ENCODE measurements at regions not wholly inside any gene's neighbourhood (a gene's known extent, or its start where the extent isn't known, plus 50 kb on each side); places are given as distances from the start of the nearest gene placed in this dataset.
"Not testable (repeated sequence)": the region's sequence is repeated elsewhere in the genome, so short reads cannot be mapped to it uniquely, and the experiment has no call there.

DNA sequence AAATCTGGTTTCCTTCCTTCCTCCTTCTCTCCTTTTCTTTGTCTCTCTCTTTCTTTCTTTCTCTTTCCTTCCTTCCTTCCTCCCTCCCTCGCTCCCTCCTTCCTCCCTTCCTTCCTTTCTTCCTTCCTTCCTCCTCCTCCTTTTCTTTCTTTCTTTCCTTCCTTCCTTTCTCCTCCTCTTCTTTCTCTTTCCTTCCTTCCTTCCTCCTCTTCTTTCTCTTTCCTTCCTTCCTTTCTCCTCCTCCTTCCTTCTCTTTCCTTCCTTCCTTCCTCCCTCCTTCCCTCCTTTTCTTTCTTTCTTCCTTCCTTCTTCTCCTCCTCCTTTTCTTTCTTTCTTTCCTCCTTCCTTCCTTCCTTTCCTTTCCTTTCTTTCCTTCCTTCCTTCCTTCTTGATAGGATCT lies 61.2 kb downstream of the VIP start:
- no peak for DNase-seq
- Mint-ChIP-seq H3K4me1 (no peaks in the 10 kb centered on the region), H3K27me3 (no peaks in the 10 kb centered on the region), H3K27ac (no peak overlapping the region), H3K36me3 (ENCODE audit: low read depth) (no peaks in the 10 kb centered on the region), H3K4me3 (no peak overlapping the region), H3K9me3 (no peaks in the 10 kb centered on the region)
- intact Hi-C loops (cut with micrococcal nuclease), result no loop called here

DNA sequence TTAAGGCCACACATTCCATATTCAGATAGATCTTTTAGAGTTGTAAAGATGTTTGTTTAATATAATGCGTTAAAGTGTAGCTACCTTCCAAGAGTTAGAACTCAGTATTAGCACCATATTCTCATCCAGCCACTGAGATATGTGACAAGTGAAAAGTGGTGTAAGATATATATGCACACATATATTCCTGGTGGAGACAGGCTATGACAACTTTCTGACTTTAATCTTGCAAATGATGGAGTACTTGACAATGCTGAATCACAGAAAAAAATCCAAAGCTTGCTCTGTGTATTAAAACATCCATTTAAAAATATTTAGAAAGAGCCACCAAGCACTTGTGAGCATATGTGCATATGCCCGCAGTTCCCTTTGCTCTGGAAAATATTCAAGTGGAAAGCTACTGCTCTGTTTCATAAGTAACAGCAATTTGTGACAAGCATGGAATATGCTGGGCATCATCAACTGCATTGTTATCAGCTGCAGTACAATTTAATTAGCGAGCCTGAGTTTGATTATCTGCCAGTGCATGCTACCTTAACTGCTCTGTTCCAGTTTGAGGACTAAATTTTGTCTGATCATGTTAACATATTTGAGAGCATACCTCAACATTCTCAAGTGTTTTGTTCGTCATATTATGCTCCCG lies 64.8 kb downstream of the VIP start:
- no peaks in the 10 kb centered on the region for H3K9me3 Mint-ChIP-seq
- intact Hi-C loops (cut with micrococcal nuclease), result no loop called here
- H3K36me3 Mint-ChIP-seq (ENCODE audit: low read depth), result no peaks in the 10 kb centered on the region
- H3K27me3 Mint-ChIP-seq, result no peaks in the 10 kb centered on the region
- DNase-seq, result no peak
- H3K4me1 Mint-ChIP-seq, result no peaks in the 10 kb centered on the region
- H3K27ac Mint-ChIP-seq, result no peak overlapping the region
- no peak overlapping the region for H3K4me3 Mint-ChIP-seq

- no peaks in the 10 kb centered on the region for H3K36me3 Mint-ChIP-seq (ENCODE audit: low read depth)
- H3K27ac Mint-ChIP-seq, result no peak overlapping the region
- H3K9me3 Mint-ChIP-seq, result no peaks in the 10 kb centered on the region
- H3K4me3 Mint-ChIP-seq, result no peak overlapping the region
- no peak for DNase-seq
- H3K27me3 Mint-ChIP-seq, result no peaks in the 10 kb centered on the region
- no peaks in the 10 kb centered on the region for H3K4me1 Mint-ChIP-seq
- intact Hi-C loops (cut with micrococcal nuclease), result no loop called here
Measured at GRCh38 chr6:152816055-152816454, 65.5 kb downstream of the VIP start.

DNA sequence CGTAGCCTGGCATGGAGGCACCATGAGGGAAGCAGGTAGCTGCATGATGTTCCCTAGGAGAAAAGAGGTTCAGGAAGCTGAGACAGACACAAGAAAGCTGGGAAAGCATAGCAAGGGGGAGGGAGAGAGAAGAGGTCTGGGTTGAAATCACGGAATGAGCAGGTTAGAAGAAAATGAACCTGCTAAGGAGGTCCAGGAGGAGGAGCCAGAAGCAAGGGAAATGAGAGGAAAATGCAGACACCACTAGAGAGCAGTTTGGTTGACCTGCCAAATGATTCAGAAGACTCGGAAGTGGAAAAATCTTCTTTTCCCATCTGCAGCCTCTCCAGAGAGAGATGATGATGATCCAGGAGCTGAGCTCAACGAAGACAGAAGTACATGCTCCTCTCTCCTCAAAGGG lies 70.9 kb downstream of the VIP start:
- intact Hi-C loops (cut with micrococcal nuclease), result no loop called here
- H3K9me3 Mint-ChIP-seq, result no peaks in the 10 kb centered on the region
- H3K4me1 Mint-ChIP-seq, result no peaks in the 10 kb centered on the region
- H3K36me3 Mint-ChIP-seq (ENCODE audit: low read depth), result no peaks in the 10 kb centered on the region
- no peak for DNase-seq
- no peak overlapping the region for H3K4me3 Mint-ChIP-seq
- no peak overlapping the region for H3K27ac Mint-ChIP-seq
- H3K27me3 Mint-ChIP-seq, result no peaks in the 10 kb centered on the region

GRCh38 chr6:152824666-152825065 lies 74.1 kb downstream of the VIP start:
- Mint-ChIP-seq H3K4me1 (no peaks in the 10 kb centered on the region), H3K9me3 (no peaks in the 10 kb centered on the region), H3K27me3 (no peaks in the 10 kb centered on the region), H3K36me3 (ENCODE audit: low read depth) (no peaks in the 10 kb centered on the region), H3K27ac (no peak overlapping the region), H3K4me3 (no peak overlapping the region)
- no peak for DNase-seq
- intact Hi-C loops (cut with micrococcal nuclease), result no loop called here

DNA sequence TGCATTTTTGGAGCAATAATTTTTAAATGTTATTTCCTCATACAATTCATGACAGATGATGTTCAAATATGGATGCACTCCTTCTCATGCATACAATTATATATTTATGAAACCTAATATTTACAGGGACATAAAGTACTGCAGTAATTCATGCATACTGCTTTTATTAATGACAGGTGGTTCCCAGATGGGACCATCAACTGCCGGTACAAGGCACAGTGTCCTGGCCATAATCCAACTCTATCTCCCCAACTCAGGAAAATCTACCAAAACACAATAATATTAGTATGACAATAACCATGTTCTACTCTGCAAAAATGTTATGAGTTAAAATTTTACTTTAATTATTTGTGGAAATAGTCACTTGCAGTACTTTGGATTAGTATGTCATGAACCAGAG lies 77.8 kb downstream of the VIP start:
- Mint-ChIP-seq H3K9me3 (no peaks in the 10 kb centered on the region), H3K4me3 (no peak overlapping the region), H3K36me3 (ENCODE audit: low read depth) (no peaks in the 10 kb centered on the region), H3K27me3 (no peaks in the 10 kb centered on the region), H3K27ac (no peak overlapping the region), H3K4me1 (no peaks in the 10 kb centered on the region)
- intact Hi-C loops (cut with micrococcal nuclease), result no loop called here
- DNase-seq, result no peak

GRCh38 chr6:152834366-152834765 lies 83.8 kb downstream of the VIP start:
- H3K4me3 Mint-ChIP-seq; H3K27ac Mint-ChIP-seq; intact Hi-C loops (cut with micrococcal nuclease); H3K4me1 Mint-ChIP-seq; H3K9me3 Mint-ChIP-seq; H3K36me3 Mint-ChIP-seq (ENCODE audit: low read depth); H3K27me3 Mint-ChIP-seq; DNase-seq: not testable (repeated sequence)

DNA sequence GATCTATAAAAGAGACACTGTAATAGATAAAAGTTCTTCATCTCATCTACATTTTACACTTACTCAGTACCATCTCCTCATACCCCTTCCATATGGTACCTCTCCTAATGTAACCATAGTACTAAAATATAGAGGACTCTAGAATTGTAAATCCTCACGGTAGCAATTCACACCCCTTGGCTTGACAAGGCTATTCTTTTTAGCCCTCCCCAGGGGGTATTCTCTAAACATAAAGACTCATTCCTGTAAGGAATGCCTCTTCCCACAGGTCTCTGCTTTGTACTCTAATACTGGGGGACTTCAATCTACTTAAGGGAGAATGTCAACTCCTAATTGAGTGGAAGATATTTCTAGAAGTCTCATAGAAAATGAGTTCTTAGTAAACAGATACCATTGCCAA lies 85.9 kb downstream of the VIP start:
- intact Hi-C loops (cut with micrococcal nuclease), result no loop called here
- DNase-seq, result no peak
- Mint-ChIP-seq H3K4me3 (no peak overlapping the region), H3K27ac (no peak overlapping the region), H3K27me3 (no peaks in the 10 kb centered on the region), H3K4me1 (no peaks in the 10 kb centered on the region), H3K36me3 (ENCODE audit: low read depth) (no peaks in the 10 kb centered on the region), H3K9me3 (no peaks in the 10 kb centered on the region)

- H3K4me1 Mint-ChIP-seq, result no peaks in the 10 kb centered on the region
- no peaks in the 10 kb centered on the region for H3K36me3 Mint-ChIP-seq (ENCODE audit: low read depth)
- H3K4me3 Mint-ChIP-seq, result no peak overlapping the region
- peaks cover 2% of the 10 kb centered on the region for H3K27me3 Mint-ChIP-seq
- DNase-seq, result no peak
- no peak overlapping the region for H3K27ac Mint-ChIP-seq
- no peaks in the 10 kb centered on the region for H3K9me3 Mint-ChIP-seq
- intact Hi-C loops (cut with micrococcal nuclease), result no loop called here
Measured at GRCh38 chr6:152845421-152845820, 94.8 kb downstream of the VIP start.

- no peak overlapping the region for H3K4me3 Mint-ChIP-seq
- H3K27ac Mint-ChIP-seq, result no peak overlapping the region
- H3K4me1 Mint-ChIP-seq, result no peaks in the 10 kb centered on the region
- H3K9me3 Mint-ChIP-seq, result no peaks in the 10 kb centered on the region
- H3K36me3 Mint-ChIP-seq (ENCODE audit: low read depth), result no peaks in the 10 kb centered on the region
- H3K27me3 Mint-ChIP-seq, result peaks cover 2% of the 10 kb centered on the region
- no peak for DNase-seq
- intact Hi-C loops (cut with micrococcal nuclease), result no loop called here
Measured at GRCh38 chr6:152846825-152847224, 96.2 kb downstream of the VIP start.

- Mint-ChIP-seq H3K27ac (no peak overlapping the region), H3K9me3 (no peaks in the 10 kb centered on the region), H3K4me1 (no peaks in the 10 kb centered on the region), H3K36me3 (ENCODE audit: low read depth) (no peaks in the 10 kb centered on the region), H3K27me3 (peaks cover 5% of the 10 kb centered on the region), H3K4me3 (no peak overlapping the region)
- no peak for DNase-seq
- intact Hi-C loops (cut with micrococcal nuclease), result no loop called here
Measured at GRCh38 chr6:152848919-152849318, 98.3 kb downstream of the VIP start.

DNA sequence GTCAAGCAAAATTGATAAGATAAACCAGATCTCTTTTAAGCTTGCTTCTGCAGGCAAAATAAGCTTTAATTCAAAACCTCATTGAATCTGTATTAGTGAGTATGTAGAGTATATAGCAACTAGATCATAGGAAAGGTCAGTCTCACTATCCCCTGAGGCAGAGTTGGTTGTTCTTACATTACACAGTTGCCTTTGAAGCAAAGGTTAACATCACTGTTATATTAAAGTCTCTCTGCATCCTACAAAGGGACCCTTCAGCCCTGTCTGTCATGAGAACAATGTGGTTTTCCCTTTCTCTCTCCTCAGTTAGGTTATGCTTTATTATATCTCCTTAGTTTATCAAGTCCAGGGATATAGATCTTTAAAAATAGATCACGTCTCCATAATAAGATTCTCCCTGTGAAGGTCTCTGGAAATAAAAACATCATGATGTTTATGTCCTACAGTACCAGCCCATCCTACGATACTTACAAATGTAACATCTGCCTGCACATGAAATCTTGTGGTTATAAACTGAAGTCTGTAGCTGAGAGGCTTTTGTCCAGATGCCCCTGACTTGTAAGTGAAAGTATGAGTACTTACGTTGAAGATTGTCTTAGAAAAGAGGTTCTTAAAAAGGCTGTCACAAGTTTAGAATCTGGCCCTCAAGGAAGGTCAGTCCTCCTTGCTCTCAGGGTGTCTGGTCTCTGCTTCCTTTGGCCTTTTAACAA lies 103.6 kb downstream of the VIP start:
- H3K9me3 Mint-ChIP-seq, result no peaks in the 10 kb centered on the region
- H3K27me3 Mint-ChIP-seq, result peaks cover 2% of the 10 kb centered on the region
- no peaks in the 10 kb centered on the region for H3K36me3 Mint-ChIP-seq (ENCODE audit: low read depth)
- no peak for DNase-seq
- intact Hi-C loops (cut with micrococcal nuclease), result no loop called here
- no peaks in the 10 kb centered on the region for H3K4me1 Mint-ChIP-seq
- H3K4me3 Mint-ChIP-seq, result no peak overlapping the region
- no peak overlapping the region for H3K27ac Mint-ChIP-seq

DNA sequence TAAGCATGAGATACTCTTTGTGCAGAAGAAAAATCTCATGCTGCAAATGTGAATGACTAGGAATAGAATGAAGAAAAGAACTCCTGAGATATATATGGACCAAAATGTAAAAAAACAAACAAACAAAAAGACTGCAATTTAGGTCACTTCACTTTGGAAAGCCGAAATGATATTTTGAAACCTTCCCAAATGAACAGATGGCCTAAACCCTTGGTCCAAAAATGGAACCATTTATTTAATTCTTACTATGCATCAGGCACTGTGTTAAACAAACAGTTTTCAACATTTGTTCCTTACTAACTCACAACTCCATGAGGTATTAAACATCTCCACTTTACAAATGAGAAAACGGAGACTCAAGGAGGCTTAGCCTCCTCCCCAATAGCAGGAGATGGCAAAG lies 107.5 kb downstream of the VIP start:
- no peak overlapping the region for H3K4me3 Mint-ChIP-seq
- no peaks in the 10 kb centered on the region for H3K4me1 Mint-ChIP-seq
- no peaks in the 10 kb centered on the region for H3K36me3 Mint-ChIP-seq (ENCODE audit: low read depth)
- H3K27ac Mint-ChIP-seq, result no peak overlapping the region
- intact Hi-C loops (cut with micrococcal nuclease), result no loop called here
- no peaks in the 10 kb centered on the region for H3K9me3 Mint-ChIP-seq
- H3K27me3 Mint-ChIP-seq, result peaks cover 4% of the 10 kb centered on the region
- DNase-seq, result no peak

DNA sequence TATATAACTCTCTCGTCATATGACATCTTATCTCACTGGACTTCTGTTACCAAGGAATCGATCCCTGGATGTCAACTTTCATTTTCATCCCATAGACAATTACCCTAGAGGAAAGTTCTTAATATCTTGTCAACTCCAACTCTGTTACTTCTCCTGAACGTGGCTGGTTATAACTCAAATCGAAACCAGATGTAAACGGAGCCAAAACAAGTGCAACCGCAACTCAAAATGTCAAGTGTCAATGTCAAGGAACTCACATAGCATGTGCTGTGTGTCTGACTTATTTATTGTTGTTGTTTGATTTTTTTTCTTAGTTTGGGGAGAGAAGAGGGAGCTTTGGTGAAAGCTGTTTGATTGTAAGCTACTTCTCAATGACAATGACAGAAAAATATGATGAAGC lies 108.6 kb downstream of the VIP start:
- H3K9me3 Mint-ChIP-seq, result no peaks in the 10 kb centered on the region
- no peak for DNase-seq

More for the DNA sequence above, 108.6 kb downstream of the VIP start:
- H3K4me1 Mint-ChIP-seq, result no peaks in the 10 kb centered on the region
- peaks cover 4% of the 10 kb centered on the region for H3K27me3 Mint-ChIP-seq
- intact Hi-C loops (cut with micrococcal nuclease), result no loop called here
- H3K27ac Mint-ChIP-seq, result no peak overlapping the region
- no peak overlapping the region for H3K4me3 Mint-ChIP-seq
- H3K36me3 Mint-ChIP-seq (ENCODE audit: low read depth), result no peaks in the 10 kb centered on the region

Measured in activated CD4-positive, alpha-beta T cell treated with anti-CD3 and anti-CD28 coated beads, Interleukin-2, amount 10 ng/mL, durations not matched to agents 24 days and 14 days (primary cell).